ENCODE measurements at regions not wholly inside any gene's neighbourhood (a gene's known extent, or its start where the extent isn't known, plus 50 kb on each side); places are given as distances from the start of the nearest gene placed in this dataset.

DNA sequence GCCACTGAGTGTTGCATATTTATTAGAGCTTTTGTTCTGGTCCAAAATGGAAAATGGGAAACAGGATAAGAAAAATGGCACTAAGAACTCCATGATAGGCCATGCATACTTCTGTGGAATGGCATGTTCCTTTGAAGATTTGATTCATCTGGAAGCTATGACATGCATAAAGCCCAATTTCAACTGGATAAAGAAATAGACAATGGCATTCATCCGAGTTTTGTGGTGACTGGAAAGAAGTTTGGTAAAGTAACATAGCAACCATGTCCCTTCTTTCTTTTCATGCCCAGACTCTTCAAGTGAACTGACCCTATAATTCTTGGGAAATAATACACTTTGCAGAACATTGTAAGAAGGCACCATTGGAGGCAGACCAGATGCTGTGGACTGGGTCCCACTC, 368.4 kb upstream of the IL12A start:
- TF ChIP-seq NRF1 (conservative IDR thresholded peaks at IDR 0.05 in 1 of 2, IDR thresholded peaks at IDR 0.05 in 1 of 2) (no peak), FOXP1 (CRISPR knock-in tag; IDR thresholded peaks at IDR 0.05) (no peak), CEBPG (CRISPR knock-in tag; IDR thresholded peaks at IDR 0.05) (no peak), CEBPG (tag; conservative IDR thresholded peaks at IDR 0.05 in 1 of 2, IDR thresholded peaks at IDR 0.05 in 1 of 2) (no peak), HDAC2 (IDR thresholded peaks at IDR 0.05) (no peak), HOMEZ (CRISPR knock-in tag; IDR thresholded peaks at IDR 0.05) (no peak)
